ENCODE measurements at regions not wholly inside any gene's neighbourhood (a gene's known extent, or its start where the extent isn't known, plus 50 kb on each side); places are given as distances from the start of the nearest gene placed in this dataset.

GRCh38 chr20:52768694-52769093 is 203.5 kb upstream of the TSHZ2 start:
- Histone ChIP-seq H3K36me3 (no peaks in the 10 kb centered on the region), H3K27me3 (ENCODE audit: low read depth) (no peaks in the 10 kb centered on the region), H3K4me3 (no peak overlapping the region), H3K9me3 (no peaks in the 10 kb centered on the region), H3K27ac (no peak overlapping the region), H3K4me1 (no peaks in the 10 kb centered on the region)
- ATAC-seq: no peak
- DNase-seq: no peak
- no peak for TF ChIP-seq CTCF (IDR thresholded peaks at IDR 0.05)
- intact Hi-C loops (cut with DNase I): no loop called here

GRCh38 chr20:52766645-52767435 is 205.3 kb upstream of the TSHZ2 start:
- no peak for TF ChIP-seq CTCF (IDR thresholded peaks at IDR 0.05)
- Histone ChIP-seq H3K4me3 (no peak overlapping the region), H3K27ac (no peak overlapping the region), H3K27me3 (ENCODE audit: low read depth) (no peaks in the 10 kb centered on the region), H3K9me3 (no peaks in the 10 kb centered on the region), H3K36me3 (no peaks in the 10 kb centered on the region), H3K4me1 (no peaks in the 10 kb centered on the region)
- DNase-seq (no peak), ATAC-seq (no peak)
- intact Hi-C loops (cut with DNase I): no loop called here

GRCh38 chr20:52763321-52763853 is 208.8 kb upstream of the TSHZ2 start:
- no peak for TF ChIP-seq CTCF (IDR thresholded peaks at IDR 0.05)
- Histone ChIP-seq H3K36me3 (no peaks in the 10 kb centered on the region), H3K27ac (no peak overlapping the region), H3K4me3 (no peak overlapping the region), H3K27me3 (ENCODE audit: low read depth) (no peaks in the 10 kb centered on the region), H3K4me1 (no peaks in the 10 kb centered on the region), H3K9me3 (no peaks in the 10 kb centered on the region)
- DNase-seq (no peak), ATAC-seq (no peak)
- intact Hi-C loops (cut with DNase I): no loop called here

- Histone ChIP-seq H3K27me3 (ENCODE audit: low read depth) (no peaks in the 10 kb centered on the region), H3K9me3 (no peaks in the 10 kb centered on the region), H3K36me3 (no peaks in the 10 kb centered on the region), H3K27ac (no peak overlapping the region), H3K4me1 (no peaks in the 10 kb centered on the region), H3K4me3 (no peak overlapping the region)
- TF ChIP-seq CTCF (IDR thresholded peaks at IDR 0.05): no peak
- DNase-seq: no peak
- ATAC-seq: no peak
- intact Hi-C loops (cut with DNase I): no loop called here
Measured at GRCh38 chr20:52761867-52762266, 210.3 kb upstream of the TSHZ2 start.

- Histone ChIP-seq H3K9me3 (no peaks in the 10 kb centered on the region), H3K27ac (no peak overlapping the region), H3K4me1 (no peaks in the 10 kb centered on the region), H3K4me3 (no peak overlapping the region), H3K27me3 (ENCODE audit: low read depth) (no peaks in the 10 kb centered on the region), H3K36me3 (no peaks in the 10 kb centered on the region)
- no peak for ATAC-seq
- DNase-seq: no peak
- no peak for TF ChIP-seq CTCF (IDR thresholded peaks at IDR 0.05)
- intact Hi-C loops (cut with DNase I): no loop called here
Measured at GRCh38 chr20:52760791-52761190, 211.4 kb upstream of the TSHZ2 start.

All from lower lobe of right lung (tissue), 2 donors.